ENCODE measurements at regions not wholly inside any gene's neighbourhood (a gene's known extent, or its start where the extent isn't known, plus 50 kb on each side); places are given as distances from the start of the nearest gene placed in this dataset.

- Mint-ChIP-seq H3K27me3 (ENCODE audit: unreplicated experiment) (peaks cover 17% of the 10 kb centered on the region), H3K9me3 (ENCODE audit: low read depth, unreplicated experiment) (peaks cover 8% of the 10 kb centered on the region), H3K36me3 (ENCODE audit: insufficient read depth, unreplicated experiment) (no peaks in the 10 kb centered on the region), H3K4me1 (ENCODE audit: low read depth, unreplicated experiment) (no peaks in the 10 kb centered on the region), H3K4me3 (ENCODE audit: low read depth, unreplicated experiment) (no peak overlapping the region), H3K27ac (ENCODE audit: unreplicated experiment) (no peak overlapping the region)
- TF ChIP-seq, protein P1, sequence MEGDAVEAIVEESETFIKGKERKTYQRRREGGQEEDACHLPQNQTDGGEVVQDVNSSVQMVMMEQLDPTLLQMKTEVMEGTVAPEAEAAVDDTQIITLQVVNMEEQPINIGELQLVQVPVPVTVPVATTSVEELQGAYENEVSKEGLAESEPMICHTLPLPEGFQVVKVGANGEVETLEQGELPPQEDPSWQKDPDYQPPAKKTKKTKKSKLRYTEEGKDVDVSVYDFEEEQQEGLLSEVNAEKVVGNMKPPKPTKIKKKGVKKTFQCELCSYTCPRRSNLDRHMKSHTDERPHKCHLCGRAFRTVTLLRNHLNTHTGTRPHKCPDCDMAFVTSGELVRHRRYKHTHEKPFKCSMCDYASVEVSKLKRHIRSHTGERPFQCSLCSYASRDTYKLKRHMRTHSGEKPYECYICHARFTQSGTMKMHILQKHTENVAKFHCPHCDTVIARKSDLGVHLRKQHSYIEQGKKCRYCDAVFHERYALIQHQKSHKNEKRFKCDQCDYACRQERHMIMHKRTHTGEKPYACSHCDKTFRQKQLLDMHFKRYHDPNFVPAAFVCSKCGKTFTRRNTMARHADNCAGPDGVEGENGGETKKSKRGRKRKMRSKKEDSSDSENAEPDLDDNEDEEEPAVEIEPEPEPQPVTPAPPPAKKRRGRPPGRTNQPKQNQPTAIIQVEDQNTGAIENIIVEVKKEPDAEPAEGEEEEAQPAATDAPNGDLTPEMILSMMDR (IDR thresholded peaks at IDR 0.05; ENCODE audit: unreplicated experiment), result no peak
- no peak for DNase-seq
- CTCF ChIA-PET, result no interaction called here
- intact Hi-C loops (cut with micrococcal nuclease; ENCODE audit: unreplicated experiment), result no loop called here
- BruUV-seq (replicated peaks), result no TSS peak
Measured at GRCh38 chr16:5556158-5556810, 458.7 kb upstream of the EEF2KMT start.

DNA sequence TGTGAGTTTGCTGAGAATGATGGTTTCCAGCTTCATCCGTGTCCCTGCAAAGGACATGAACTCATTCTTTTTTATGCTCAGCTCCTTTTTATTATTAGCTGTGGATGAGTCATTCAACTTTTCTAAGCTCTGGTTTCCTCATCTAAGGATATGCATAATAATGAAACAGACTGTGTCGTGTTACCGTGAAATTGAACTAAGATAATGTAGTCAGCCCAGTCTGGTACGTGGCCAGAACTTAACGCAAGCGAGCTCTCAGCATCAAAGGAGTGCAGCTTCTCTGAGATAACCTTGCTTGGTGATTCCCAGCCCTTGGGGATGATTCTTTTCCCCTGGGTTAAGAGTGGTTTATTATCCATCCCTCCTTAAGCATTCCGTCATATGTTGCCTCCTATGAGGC, 454.3 kb upstream of the EEF2KMT start:
- intact Hi-C loops (cut with micrococcal nuclease; ENCODE audit: unreplicated experiment), result no loop called here
- CTCF ChIA-PET, result interaction anchor here (1.3 kb wide), 1 partner anchor 64 kb away, joined by 3 read pairs; no protein-coding TSS in a partner anchor
- H3K4me1 Mint-ChIP-seq (ENCODE audit: low read depth, unreplicated experiment), result no peaks in the 10 kb centered on the region
- no peak for DNase-seq
- TF ChIP-seq, protein P1 (IDR thresholded peaks at IDR 0.05; ENCODE audit: unreplicated experiment), result no peak
- no peaks in the 10 kb centered on the region for H3K36me3 Mint-ChIP-seq (ENCODE audit: insufficient read depth, unreplicated experiment)
- BruUV-seq (replicated peaks), result no TSS peak
- peaks cover 14% of the 10 kb centered on the region for H3K27me3 Mint-ChIP-seq (ENCODE audit: unreplicated experiment)
- no peaks in the 10 kb centered on the region for H3K9me3 Mint-ChIP-seq (ENCODE audit: low read depth, unreplicated experiment)
- H3K4me3 Mint-ChIP-seq (ENCODE audit: low read depth, unreplicated experiment), result no peak overlapping the region
- H3K27ac Mint-ChIP-seq (ENCODE audit: unreplicated experiment), result no peak overlapping the region

GRCh38 chr16:5549802-5550201, 452.2 kb upstream of the EEF2KMT start:
- intact Hi-C loops (cut with micrococcal nuclease; ENCODE audit: unreplicated experiment), result no loop called here
- BruUV-seq (replicated peaks), result no TSS peak
- no peaks in the 10 kb centered on the region for H3K4me1 Mint-ChIP-seq (ENCODE audit: low read depth, unreplicated experiment)
- TF ChIP-seq, protein P1 (IDR thresholded peaks at IDR 0.05; ENCODE audit: unreplicated experiment), result no peak
- DNase-seq, result no peak
- no peaks in the 10 kb centered on the region for H3K9me3 Mint-ChIP-seq (ENCODE audit: low read depth, unreplicated experiment)
- CTCF ChIA-PET, result no interaction called here
- no peak overlapping the region for H3K27ac Mint-ChIP-seq (ENCODE audit: unreplicated experiment)
- no peaks in the 10 kb centered on the region for H3K36me3 Mint-ChIP-seq (ENCODE audit: insufficient read depth, unreplicated experiment)
- no peak overlapping the region for H3K4me3 Mint-ChIP-seq (ENCODE audit: low read depth, unreplicated experiment)
- H3K27me3 Mint-ChIP-seq (ENCODE audit: unreplicated experiment), result peaks cover 12% of the 10 kb centered on the region

DNA sequence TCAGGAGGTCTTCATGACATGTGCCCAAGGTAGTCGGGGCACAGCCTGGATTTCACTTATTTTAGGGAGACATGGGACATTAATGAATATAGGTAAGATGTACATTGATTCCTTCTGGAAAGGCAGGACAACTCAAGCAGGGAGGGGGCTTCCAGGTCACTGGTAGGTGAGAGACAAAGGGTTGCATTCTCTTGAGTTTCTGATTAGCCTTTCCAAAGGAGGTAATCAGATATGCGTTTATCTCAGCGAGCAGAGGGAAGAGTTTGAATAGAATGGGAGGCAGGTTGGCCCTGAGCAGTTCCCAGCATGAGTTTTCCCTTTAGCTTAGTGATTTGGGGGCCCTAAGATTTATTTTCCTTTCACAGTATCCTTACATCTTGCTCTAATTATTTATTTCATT, 443.8 kb upstream of the EEF2KMT start:
- no peak for DNase-seq
- CTCF ChIA-PET, result no interaction called here
- intact Hi-C loops (cut with micrococcal nuclease; ENCODE audit: unreplicated experiment), result no loop called here
- TF ChIP-seq, protein P1 (IDR thresholded peaks at IDR 0.05; ENCODE audit: unreplicated experiment), result no peak
- no peaks in the 10 kb centered on the region for H3K36me3 Mint-ChIP-seq (ENCODE audit: insufficient read depth, unreplicated experiment)
- no TSS peak for BruUV-seq (replicated peaks)
- H3K4me1 Mint-ChIP-seq (ENCODE audit: low read depth, unreplicated experiment), result no peaks in the 10 kb centered on the region
- no peak overlapping the region for H3K4me3 Mint-ChIP-seq (ENCODE audit: low read depth, unreplicated experiment)
- no peak overlapping the region for H3K27ac Mint-ChIP-seq (ENCODE audit: unreplicated experiment)
- H3K27me3 Mint-ChIP-seq (ENCODE audit: unreplicated experiment), result peaks cover 35% of the 10 kb centered on the region
- H3K9me3 Mint-ChIP-seq (ENCODE audit: low read depth, unreplicated experiment), result no peaks in the 10 kb centered on the region

Data from Calu3 (cell line).